RWPE1 (cell line): ENCODE measurements at regions not wholly inside any gene's neighbourhood (a gene's known extent, or its start where the extent isn't known, plus 50 kb on each side); places are given as distances from the start of the nearest gene placed in this dataset.

ENCODE experiments used
- CTCF ChIA-PET: fragments of 350-600 bp; sonication (Branson Sonifier 250); formaldehyde crosslinking; extraction: SDS; loops from one replicate; lab custom pipeline; 2021; lab: Yijun Ruan, JAX
- POLR2A ChIA-PET: fragments of 400-600 bp; formaldehyde crosslinking; extraction: SDS; loops from one replicate; lab custom pipeline; 2020; ENCODE audit warnings: antibody characterized with exemption; ENCODE audit not compliant: low non-redundant PET; lab: Yijun Ruan, JAX
- DNase-seq: peaks from one replicate; pipeline ENCODE4 v3.0.0; 2012; ENCODE audit warnings: low spot score
- H3K27ac ChIP-seq: fragments of 450-650 bp; 2 replicates; pipeline ENCODE4 v1.5.1; 2017
- CTCF ChIP-seq: fragments of 450-650 bp; conservative IDR thresholded peaks from 2 replicates; pipeline ENCODE4 v1.5.1; 2017; ENCODE audit warnings: low read depth, mild to moderate bottlenecking

DNA sequence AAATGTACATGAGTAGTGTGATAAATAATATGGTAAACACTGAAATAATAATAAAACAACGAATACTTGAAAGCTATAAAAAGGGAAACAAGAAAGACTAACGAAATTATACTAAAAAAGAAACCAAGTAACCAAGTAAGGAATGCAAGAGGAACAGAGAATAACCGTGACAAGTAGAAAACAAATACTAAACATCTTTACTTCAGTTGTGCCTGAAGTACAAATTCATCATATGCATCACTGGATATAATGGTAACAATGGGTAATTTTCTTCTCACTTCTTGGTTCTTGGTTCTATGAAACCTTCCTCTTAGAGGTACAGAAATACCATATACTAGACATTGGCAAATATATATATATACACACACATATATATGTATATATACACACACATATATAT is 1093.6 kb upstream of the B3GALT2 start:
- POLR2A ChIA-PET = no interaction called here
- CTCF ChIA-PET = no interaction called here
- H3K27ac ChIP-seq = no peak overlapping the region
- no peak for DNase-seq
- TF ChIP-seq CTCF = no peak

DNA sequence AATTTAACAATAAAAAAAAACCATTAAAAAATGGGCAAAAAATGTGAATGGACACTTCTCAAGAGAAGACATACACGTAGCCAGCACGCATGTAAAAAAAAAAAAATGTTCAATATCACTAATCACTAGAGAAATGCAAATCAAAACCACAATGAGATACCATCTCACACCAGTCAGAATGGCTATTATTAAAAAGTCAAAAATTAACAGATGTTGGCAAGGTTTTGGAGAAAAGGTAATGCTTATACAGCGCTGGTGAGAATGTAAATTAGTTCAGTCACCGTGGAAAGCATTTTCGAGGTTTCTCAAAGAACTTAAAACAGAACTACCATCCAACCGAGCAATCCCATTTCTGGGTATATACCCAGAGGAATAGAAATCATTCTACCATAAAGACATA is 1091.5 kb upstream of the B3GALT2 start:
- H3K27ac ChIP-seq = no peak overlapping the region
- ChIA-PET CTCF (no interaction called here), POLR2A (no interaction called here)
- DNase-seq = no peak
- TF ChIP-seq CTCF = no peak

DNA sequence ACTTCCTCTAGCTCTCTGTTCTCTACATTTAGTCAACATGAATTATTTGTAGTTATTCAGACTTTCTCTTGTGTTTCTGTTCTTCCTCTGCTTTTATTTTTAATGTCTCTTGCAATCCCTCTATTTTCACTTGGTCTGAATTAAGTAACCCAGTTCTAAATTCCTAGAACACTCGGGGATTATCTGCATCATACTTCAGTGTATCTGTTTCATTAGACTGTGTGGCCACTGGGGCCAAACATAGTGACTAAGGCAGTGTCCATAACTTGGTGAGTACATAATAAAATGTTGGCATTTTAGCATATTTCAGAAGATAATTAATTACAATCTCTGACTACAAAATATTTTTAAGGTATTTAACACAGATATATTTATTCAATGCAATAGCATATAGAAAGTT is 1087.2 kb upstream of the B3GALT2 start:
- ChIA-PET CTCF (no interaction called here), POLR2A (no interaction called here)
- TF ChIP-seq CTCF = no peak
- DNase-seq = no peak
- H3K27ac ChIP-seq = no peak overlapping the region

DNA sequence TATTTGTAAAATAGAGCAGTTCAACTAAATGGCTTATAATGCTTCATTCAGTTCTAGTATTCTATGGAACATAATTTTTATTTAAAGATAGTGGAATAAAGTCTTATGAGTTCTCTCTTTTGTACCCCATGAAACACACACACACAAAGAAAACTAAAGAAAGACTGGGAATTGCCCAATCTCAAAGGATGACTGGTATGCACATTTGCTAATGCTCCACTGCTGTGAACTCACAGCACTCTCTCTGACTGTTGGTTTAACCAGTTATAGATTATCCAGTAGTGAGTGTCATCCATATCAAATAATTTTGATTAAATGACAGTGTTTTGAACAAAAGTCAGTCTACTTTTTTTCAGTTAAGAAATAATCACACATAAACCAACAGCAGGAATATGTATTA is 1082.4 kb upstream of the B3GALT2 start:
- DNase-seq = no peak
- no peak for TF ChIP-seq CTCF
- CTCF ChIA-PET = no interaction called here
- POLR2A ChIA-PET = no interaction called here
- no peak overlapping the region for H3K27ac ChIP-seq

DNA sequence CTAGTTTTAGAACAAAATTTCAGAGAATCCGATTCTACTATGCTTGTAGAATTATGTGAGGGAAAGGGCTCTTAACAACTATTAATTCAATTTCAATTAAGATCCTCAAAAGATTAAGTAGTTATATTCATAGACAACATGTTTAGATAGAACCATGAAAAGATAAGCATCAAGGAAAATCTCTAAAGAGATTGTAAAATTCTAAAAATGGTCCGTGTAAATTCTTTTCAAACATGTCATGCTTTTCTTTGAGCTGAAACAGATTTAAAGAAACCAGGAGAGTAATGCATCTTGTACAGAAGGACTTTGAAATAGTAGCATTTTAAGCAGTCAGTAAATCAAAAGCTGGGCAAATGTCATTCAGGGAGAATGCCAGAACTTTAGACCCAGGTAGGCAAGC is 1080.6 kb upstream of the B3GALT2 start:
- ChIA-PET CTCF (no interaction called here), POLR2A (no interaction called here)
- no peak overlapping the region for H3K27ac ChIP-seq
- DNase-seq = no peak
- no peak for TF ChIP-seq CTCF

- H3K27ac ChIP-seq = no peak overlapping the region
- ChIA-PET POLR2A (no interaction called here), CTCF (no interaction called here)
- no peak for TF ChIP-seq CTCF
- DNase-seq = no peak
Observed at GRCh38 chr1:194256010-194256409, 1069.6 kb upstream of the B3GALT2 start.

- CTCF ChIA-PET = interaction anchor here (1.1 kb wide), 1 partner anchor 175 kb away, joined by 4 read pairs; no protein-coding TSS in a partner anchor
- TF ChIP-seq CTCF = no peak
- POLR2A ChIA-PET = no interaction called here
- no peak for DNase-seq
- H3K27ac ChIP-seq = no peak overlapping the region
Observed at GRCh38 chr1:194252199-194252598, 1065.8 kb upstream of the B3GALT2 start.
